A673 (cell line): ENCODE measurements at regions not wholly inside any gene's neighbourhood (a gene's known extent, or its start where the extent isn't known, plus 50 kb on each side); places are given as distances from the start of the nearest gene placed in this dataset.

Source experiments
- CTCF ChIP-seq: fragments of 300-800, 200-600 bp; sonication (generic); conservative IDR thresholded peaks from 2 replicates; pipeline ENCODE4 v1.5.1; 2017; ENCODE audit warnings: low read depth, mild to moderate bottlenecking, antibody characterized with exemption, low read length, moderate library complexity, mixed read lengths
- EZH2 ChIP-seq: fragments of 200-600 bp; sonication (generic); IDR thresholded peaks from 2 replicates; pipeline ENCODE4 v1.6.1; 2017; ENCODE audit warnings: borderline replicate concordance, low read depth, mild to moderate bottlenecking, mixed read lengths, antibody characterized with exemption, low read length; ENCODE audit not compliant: poor library complexity, severe bottlenecking

- TF ChIP-seq CTCF, result no peak
- TF ChIP-seq EZH2, result no peak
These were observed 199.0 kb downstream of the EXOC5 start for GRCh38 chr14:57069702-57070101.
